Endothelial cell of umbilical vein (primary cell): ENCODE measurements at regions not wholly inside any gene's neighbourhood (a gene's known extent, or its start where the extent isn't known, plus 50 kb on each side); places are given as distances from the start of the nearest gene placed in this dataset.
"Not testable (repeated sequence)": the region's sequence is repeated elsewhere in the genome, so short reads cannot be mapped to it uniquely, and the experiment has no call there.

Source experiments
- BruUV-seq: library from RNA; stranded (reverse); fragments of 400-500 nt; replicated peaks from 2 replicates; lab custom pipeline; 2021; lab: Mats Ljungman, UMichigan
- CTCF ChIA-PET: fragments of 300-600, 350-600 bp; sonication (Branson Sonifier 250); formaldehyde crosslinking; loops from one replicate; lab custom pipeline; 2021; ENCODE audit warnings: antibody characterized with exemption, inconsistent platforms; lab: Charles Lee
- POLR2A ChIA-PET: fragments of 300-600, 350-600 bp; sonication (Branson Sonifier 250); formaldehyde crosslinking; loops from one replicate; lab custom pipeline; 2021; ENCODE audit warnings: antibody characterized with exemption, inconsistent platforms; lab: Charles Lee
- DNase-seq: peaks from one replicate; pipeline ENCODE4 v3.0.0-alpha.2; 2011; ENCODE audit warnings: low read depth, low spot score
- FAIRE-seq: peaks from 2 replicates; lab custom pipeline; 2011; peaks lifted over from hg19 to GRCh38; lab: Jason Lieb, UNC
- H2AFZ ChIP-seq: 2 replicates; pipeline ENCODE4 v1.6.0; 2012; ENCODE audit warnings: low read depth, low read length, control low read depth, inconsistent platforms
- H3K27ac ChIP-seq: 2 replicates; pipeline ENCODE4 v1.5.1; 2011; ENCODE audit warnings: low read depth, mild to moderate bottlenecking, control low read depth, low read length, moderate library complexity; ENCODE audit not compliant: insufficient read depth
- H3K27me3 ChIP-seq, 2 experiments: 2 replicates each; pipeline versions ENCODE4 v1.6.0 to v1.6.1; 2011; ENCODE audit warnings: low read length in 2 of 2, mixed read lengths in 1 of 2; ENCODE audit not compliant: control insufficient read depth in 2 of 2, insufficient read depth in 2 of 2
- H3K36me3 ChIP-seq, 2 experiments: 2 replicates in 1 of 2; 3 replicates in 1 of 2; pipeline ENCODE4 v1.5.1; 2011; ENCODE audit warnings: low read length in 2 of 2, mild to moderate bottlenecking in 1 of 2, moderate library complexity in 1 of 2; ENCODE audit not compliant: control insufficient read depth in 2 of 2, insufficient read depth in 2 of 2; ENCODE audit errors: extremely low read depth in 1 of 2
- H3K4me1 ChIP-seq: 3 replicates; pipeline ENCODE4 v1.5.1; 2011; ENCODE audit warnings: mild to moderate bottlenecking, low read length; ENCODE audit not compliant: control insufficient read depth, insufficient read depth; ENCODE audit errors: extremely low read depth
- H3K4me2 ChIP-seq: 2 replicates; pipeline ENCODE4 v1.6.1; 2011; ENCODE audit warnings: low read length, control low read depth, mixed read lengths; ENCODE audit not compliant: insufficient read depth
- H3K4me3 ChIP-seq, 3 experiments: fragments of 200-600 bp in 1 of 3; sonication (generic), shearing (Covaris generic) in 1 of 3; replicated peaks in 1 of 3; 2 replicates each; pipeline ENCODE4 v1.5.1; 2011 to 2016; ENCODE audit warnings: control low read depth in 3 of 3, low read length in 3 of 3, mild to moderate bottlenecking in 2 of 3, inconsistent platforms in 1 of 3, low read depth in 1 of 3, moderate library complexity in 1 of 3; ENCODE audit not compliant: insufficient read depth in 1 of 3
- H3K79me2 ChIP-seq: 2 replicates; pipeline ENCODE4 v1.6.0; 2012; ENCODE audit warnings: low read length, inconsistent platforms; ENCODE audit not compliant: control insufficient read depth, insufficient read depth
- H3K9ac ChIP-seq: replicated peaks from 2 replicates; pipeline ENCODE3; 2011; ENCODE audit warnings: low read length, control low read depth; ENCODE audit not compliant: insufficient read depth; ENCODE audit errors: extremely low read depth
- H3K9me1 ChIP-seq: replicated peaks from 3 replicates; pipeline ENCODE4 v1.6.0; 2011; ENCODE audit warnings: mild to moderate bottlenecking, low read length; ENCODE audit not compliant: control insufficient read depth, insufficient read depth; ENCODE audit errors: extremely low read depth
- H3K9me3 ChIP-seq: replicated peaks from 2 replicates; pipeline ENCODE4 v1.5.1; 2012; ENCODE audit warnings: low read length, inconsistent platforms; ENCODE audit not compliant: control insufficient read depth, insufficient read depth
- H4K20me1 ChIP-seq: replicated peaks from 2 replicates; pipeline ENCODE3; 2011; ENCODE audit warnings: mild to moderate bottlenecking, low read length; ENCODE audit not compliant: control insufficient read depth, insufficient read depth; ENCODE audit errors: extremely low read depth
- EZH2 ChIP-seq: IDR thresholded peaks from 2 replicates; pipeline ENCODE4 v1.6.1; 2012; ENCODE audit warnings: borderline replicate concordance, low read depth, mild to moderate bottlenecking, moderate library complexity, low read length, inconsistent platforms; ENCODE audit not compliant: severe bottlenecking
- JUN ChIP-seq: IDR thresholded peaks from 2 replicates; pipeline ENCODE4 v1.6.1; 2011; ENCODE audit warnings: borderline replicate concordance, low read depth; ENCODE audit not compliant: insufficient read length, insufficient read depth
- MAX ChIP-seq: IDR thresholded peaks from 2 replicates; pipeline ENCODE4 v1.6.1; 2011; ENCODE audit not compliant: insufficient read depth, insufficient read length
- POLR2A ChIP-seq: IDR thresholded peaks from 2 replicates; pipeline ENCODE4 v1.6.1; 2012; ENCODE audit warnings: low read depth, mild to moderate bottlenecking, control low read depth, low read length
- dilution Hi-C: fragments of 300-500 bp; cut with MboI; formaldehyde crosslinking; loops from one replicate; pipeline ENCODE4 v1.15.0; 2019; ENCODE audit warnings: low sequenced_read_pairs; ENCODE audit not compliant: extremely low pct_ligation_motif_present
- intact Hi-C: fragments of 100-400 bp; cut with micrococcal nuclease; formaldehyde crosslinking; loops from one replicate; pipeline ENCODE4 v1.10.0; 2022
- TF ChIP-seq, protein P1 (sequence below), 2 donors: IDR thresholded peaks; 1 replicate in 1 of 2; 2 replicates in 1 of 2; pipeline ENCODE4 v1.5.1; 2011; ENCODE audit warnings: low read length in 2 of 2, mild to moderate bottlenecking in 2 of 2, moderate library complexity in 2 of 2, control low read depth in 1 of 2, inconsistent platforms in 1 of 2, low read depth in 1 of 2; ENCODE audit not compliant: insufficient read depth in 1 of 2; ENCODE audit errors: extremely low read depth in 1 of 2

DNA sequence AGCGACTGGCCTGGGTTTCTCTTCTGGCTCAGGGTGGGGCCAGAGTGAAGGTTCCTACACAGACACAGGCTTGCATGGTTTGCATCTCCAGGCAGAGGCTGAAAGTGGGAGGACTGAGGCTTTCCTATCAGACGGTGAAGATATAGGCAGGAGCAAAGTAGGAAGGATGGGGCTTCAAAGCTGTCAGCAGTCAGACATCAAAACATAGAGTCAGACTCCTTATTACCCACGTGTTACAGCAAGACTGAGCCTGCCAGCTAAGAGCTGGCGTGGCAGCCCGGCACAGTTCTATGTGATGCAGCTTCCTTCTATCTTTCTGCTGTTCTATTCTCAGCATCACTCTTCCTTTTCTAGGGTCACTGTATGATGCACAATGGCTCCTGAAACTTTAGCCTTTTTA, 445.1 kb downstream of the DOK5 start:
- FAIRE-seq: no peak
- Histone ChIP-seq H2AFZ (no peak overlapping the region), H3K4me3 (no peak overlapping the region), H3K27ac (no peak overlapping the region), H3K4me1 (no peaks in the 10 kb centered on the region), H3K9ac (no peak overlapping the region), H3K4me2 (no peak overlapping the region), H3K9me3 (peaks cover 2% of the 10 kb centered on the region), H3K9me1 (no peaks in the 10 kb centered on the region), H3K36me3 (no peaks in the 10 kb centered on the region), H3K27me3 (no peaks in the 10 kb centered on the region), H4K20me1 (no peaks in the 10 kb centered on the region), H3K79me2 (no peaks in the 10 kb centered on the region)
- intact Hi-C loops: no loop called here
- DNase-seq: no peak
- dilution Hi-C loops: no loop called here
- BruUV-seq: no TSS peak
- ChIA-PET CTCF (no interaction called here), POLR2A (no interaction called here)
- TF ChIP-seq POLR2A: no peak
- TF ChIP-seq JUN: no peak
- TF ChIP-seq MAX: no peak
- TF ChIP-seq, protein P1, sequence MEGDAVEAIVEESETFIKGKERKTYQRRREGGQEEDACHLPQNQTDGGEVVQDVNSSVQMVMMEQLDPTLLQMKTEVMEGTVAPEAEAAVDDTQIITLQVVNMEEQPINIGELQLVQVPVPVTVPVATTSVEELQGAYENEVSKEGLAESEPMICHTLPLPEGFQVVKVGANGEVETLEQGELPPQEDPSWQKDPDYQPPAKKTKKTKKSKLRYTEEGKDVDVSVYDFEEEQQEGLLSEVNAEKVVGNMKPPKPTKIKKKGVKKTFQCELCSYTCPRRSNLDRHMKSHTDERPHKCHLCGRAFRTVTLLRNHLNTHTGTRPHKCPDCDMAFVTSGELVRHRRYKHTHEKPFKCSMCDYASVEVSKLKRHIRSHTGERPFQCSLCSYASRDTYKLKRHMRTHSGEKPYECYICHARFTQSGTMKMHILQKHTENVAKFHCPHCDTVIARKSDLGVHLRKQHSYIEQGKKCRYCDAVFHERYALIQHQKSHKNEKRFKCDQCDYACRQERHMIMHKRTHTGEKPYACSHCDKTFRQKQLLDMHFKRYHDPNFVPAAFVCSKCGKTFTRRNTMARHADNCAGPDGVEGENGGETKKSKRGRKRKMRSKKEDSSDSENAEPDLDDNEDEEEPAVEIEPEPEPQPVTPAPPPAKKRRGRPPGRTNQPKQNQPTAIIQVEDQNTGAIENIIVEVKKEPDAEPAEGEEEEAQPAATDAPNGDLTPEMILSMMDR (IDR thresholded peaks at IDR 0.05; ENCODE audit: extremely low read depth in 1 of 2, insufficient read depth in 1 of 2, low read depth in 1 of 2, low read length in 2 of 2): no peak
- TF ChIP-seq EZH2: no peak

DNA sequence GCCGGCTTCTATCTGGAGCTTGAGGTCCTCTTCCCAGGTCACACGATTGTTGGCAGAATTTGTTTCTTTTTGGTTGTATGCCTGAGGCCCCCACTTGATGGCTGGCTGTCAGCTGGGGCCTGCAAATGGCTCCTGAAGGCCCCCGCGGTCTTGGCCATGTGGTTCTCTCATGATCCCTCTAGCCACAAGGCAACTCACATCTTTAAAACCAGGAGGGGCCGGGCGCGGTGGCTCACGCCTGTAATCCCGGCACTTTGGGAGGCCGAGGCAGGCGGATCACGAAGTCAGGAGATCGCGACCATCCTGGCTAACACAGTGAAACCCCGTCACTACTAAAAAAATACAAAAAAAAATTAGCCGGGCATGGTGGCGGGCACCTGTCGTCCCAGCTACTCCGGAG, 443.6 kb downstream of the DOK5 start:
- H3K4me3 ChIP-seq, intact Hi-C loops, DNase-seq, BruUV-seq, H3K4me1 ChIP-seq, H3K27me3 ChIP-seq, POLR2A ChIA-PET, H3K27ac ChIP-seq, H3K9me3 ChIP-seq, H4K20me1 ChIP-seq, FAIRE-seq, H3K9me1 ChIP-seq, H3K4me2 ChIP-seq, H3K9ac ChIP-seq, H2AFZ ChIP-seq, CTCF ChIA-PET, H3K79me2 ChIP-seq, H3K36me3 ChIP-seq, dilution Hi-C loops: not testable (repeated sequence)
